ENCODE measurements at regions not wholly inside any gene's neighbourhood (a gene's known extent, or its start where the extent isn't known, plus 50 kb on each side); places are given as distances from the start of the nearest gene placed in this dataset.
"Not testable (repeated sequence)": the region's sequence is repeated elsewhere in the genome, so short reads cannot be mapped to it uniquely, and the experiment has no call there.

GRCh38 chr16:88140195-88140594 lies 189.0 kb downstream of the BANP start:
- H3K27me3 ChIP-seq; H3K9me3 ChIP-seq; H3K4me1 ChIP-seq; intact Hi-C loops (cut with DNase I); ATAC-seq; H3K4me3 ChIP-seq; H3K36me3 ChIP-seq (replicated peaks in 1 of 2; ENCODE audit: insufficient read depth in 1 of 2, low read depth in 2 of 2); DNase-seq; H3K27ac ChIP-seq: not testable (repeated sequence)
- WGBS, 2 donors, result 84 to 87% methylated on average over 20 of the region's 20 CpGs

- intact Hi-C loops (cut with DNase I), result no loop called here
- Histone ChIP-seq H3K27me3 (no peaks in the 10 kb centered on the region), H3K4me1 (no peaks in the 10 kb centered on the region), H3K9me3 (peaks cover 0 to 5% (median 0%) of the 10 kb centered on the region in 3 donors), H3K36me3 (replicated peaks in 1 of 2; ENCODE audit: insufficient read depth in 1 of 2, low read depth in 2 of 2) (no peaks in the 10 kb centered on the region), H3K4me3 (no peak overlapping the region), H3K27ac (no peak overlapping the region)
- no peak for TF ChIP-seq POLR2A (IDR thresholded peaks at IDR 0.05)
- 80 to 84% methylated on average over 5 to 11 of the region's 13 CpGs for WGBS, 2 donors
- DNase-seq, result no peak
- ATAC-seq, result no peak
Measured at GRCh38 chr16:88141580-88141979, 190.3 kb downstream of the BANP start.

GRCh38 chr16:88142056-88142935 lies 191.1 kb downstream of the BANP start:
- 58 to 65% methylated on average over 10 to 22 of the region's 23 CpGs for WGBS, 2 donors
- ATAC-seq; H3K27ac ChIP-seq; intact Hi-C loops (cut with DNase I); H3K27me3 ChIP-seq; H3K4me3 ChIP-seq; H3K9me3 ChIP-seq; H3K36me3 ChIP-seq (replicated peaks in 1 of 2; ENCODE audit: insufficient read depth in 1 of 2, low read depth in 2 of 2); DNase-seq; H3K4me1 ChIP-seq: not testable (repeated sequence)

GRCh38 chr16:88143122-88144027 lies 192.1 kb downstream of the BANP start:
- not testable (repeated sequence) for DNase-seq

GRCh38 chr16:88144028-88144511 lies 192.8 kb downstream of the BANP start:
- ATAC-seq (peak; percentile 37), DNase-seq (no peak)
- Histone ChIP-seq H3K4me3 (no peak overlapping the region), H3K27ac (no peak overlapping the region), H3K9me3 (peaks cover 0 to 5% (median 0%) of the 10 kb centered on the region in 3 donors), H3K27me3 (no peaks in the 10 kb centered on the region), H3K36me3 (replicated peaks in 1 of 2; ENCODE audit: insufficient read depth in 1 of 2, low read depth in 2 of 2) (no peaks in the 10 kb centered on the region), H3K4me1 (no peaks in the 10 kb centered on the region)
- 2 to 17% methylated on average over 10 to 20 of the region's 21 CpGs for WGBS, 2 donors
- TF ChIP-seq CTCF (IDR thresholded peaks at IDR 0.05) (no peak), POLR2A (IDR thresholded peaks at IDR 0.05) (no peak)
- intact Hi-C loops (cut with DNase I), result no loop called here

More at GRCh38 chr16:88143122-88144027, 192.1 kb downstream of the BANP start:
- 42 to 43% methylated on average over 20 to 34 of the region's 39 CpGs for WGBS, 2 donors
- H3K4me1 ChIP-seq; H3K9me3 ChIP-seq; H3K36me3 ChIP-seq (replicated peaks in 1 of 2; ENCODE audit: insufficient read depth in 1 of 2, low read depth in 2 of 2); H3K27ac ChIP-seq; H3K4me3 ChIP-seq; intact Hi-C loops (cut with DNase I); H3K27me3 ChIP-seq: not testable (repeated sequence)
- peak; percentile 6 for ATAC-seq

- H3K4me3 ChIP-seq; H3K4me1 ChIP-seq; intact Hi-C loops (cut with DNase I); DNase-seq; ATAC-seq; H3K27me3 ChIP-seq; H3K9me3 ChIP-seq; H3K36me3 ChIP-seq (replicated peaks in 1 of 2; ENCODE audit: insufficient read depth in 1 of 2, low read depth in 2 of 2); H3K27ac ChIP-seq: not testable (repeated sequence)
- WGBS, 2 donors, result 73 to 77% methylated on average over 6 to 10 of the region's 13 CpGs
Measured at GRCh38 chr16:88145376-88145775, 194.1 kb downstream of the BANP start.

- H3K9me3 ChIP-seq; H3K27ac ChIP-seq; H3K4me3 ChIP-seq; H3K27me3 ChIP-seq; H3K36me3 ChIP-seq (replicated peaks in 1 of 2; ENCODE audit: insufficient read depth in 1 of 2, low read depth in 2 of 2); DNase-seq; ATAC-seq; intact Hi-C loops (cut with DNase I); H3K4me1 ChIP-seq: not testable (repeated sequence)
- 70 to 77% methylated on average over 11 to 13 of the region's 21 CpGs for WGBS, 2 donors
Measured at GRCh38 chr16:88145824-88146405, 194.7 kb downstream of the BANP start.

GRCh38 chr16:88148078-88148477 lies 196.8 kb downstream of the BANP start:
- H3K36me3 ChIP-seq (replicated peaks in 1 of 2; ENCODE audit: insufficient read depth in 1 of 2, low read depth in 2 of 2); intact Hi-C loops (cut with DNase I); ATAC-seq; H3K4me3 ChIP-seq; H3K27ac ChIP-seq; H3K4me1 ChIP-seq; DNase-seq; H3K9me3 ChIP-seq; H3K27me3 ChIP-seq: not testable (repeated sequence)
- 73 to 78% methylated on average over 12 to 16 of the region's 16 CpGs for WGBS, 2 donors

- H3K4me3 ChIP-seq; H3K36me3 ChIP-seq (replicated peaks in 1 of 2; ENCODE audit: insufficient read depth in 1 of 2, low read depth in 2 of 2); DNase-seq; ATAC-seq; intact Hi-C loops (cut with DNase I); H3K4me1 ChIP-seq; H3K27ac ChIP-seq; H3K9me3 ChIP-seq; H3K27me3 ChIP-seq: not testable (repeated sequence)
- 71% methylated on average over 11 of the region's 11 CpGs; no CpG with 5 or more reads in 1 of the 2 donors for WGBS, 2 donors
Measured at GRCh38 chr16:88148682-88149081, 197.4 kb downstream of the BANP start.

- H3K27ac ChIP-seq; intact Hi-C loops (cut with DNase I); H3K27me3 ChIP-seq; H3K36me3 ChIP-seq (replicated peaks in 1 of 2; ENCODE audit: insufficient read depth in 1 of 2, low read depth in 2 of 2); H3K4me3 ChIP-seq; DNase-seq; ATAC-seq; H3K4me1 ChIP-seq; H3K9me3 ChIP-seq: not testable (repeated sequence)
- WGBS, 2 donors, result 84 to 89% methylated on average over 8 to 14 of the region's 14 CpGs
Measured at GRCh38 chr16:88149158-88149603, 197.9 kb downstream of the BANP start.
